GM06990 (cell line): ENCODE measurements at regions not wholly inside any gene's neighbourhood (a gene's known extent, or its start where the extent isn't known, plus 50 kb on each side); places are given as distances from the start of the nearest gene placed in this dataset.

Source experiments
- DNase-seq: peaks from one replicate; pipeline ENCODE4 v3.0.0-alpha.2; 2011; ENCODE audit not compliant: insufficient read length; ENCODE audit errors: extremely low read depth
- H3K27me3 ChIP-seq: replicated peaks from 2 replicates; pipeline ENCODE4 v1.6.0; 2011; ENCODE audit warnings: low read length; ENCODE audit not compliant: control insufficient read depth, insufficient read depth
- H3K36me3 ChIP-seq: 2 replicates; pipeline ENCODE4 v1.5.1; 2011; ENCODE audit warnings: low read length; ENCODE audit not compliant: control insufficient read depth, insufficient read depth
- H3K4me3 ChIP-seq: replicated peaks from 2 replicates; pipeline ENCODE4 v1.5.1; 2011; ENCODE audit warnings: low read depth, mild to moderate bottlenecking, control low read depth, low read length
- TF ChIP-seq, protein P1 (sequence below): IDR thresholded peaks from 2 replicates; pipeline ENCODE4 v1.5.1; 2011; ENCODE audit warnings: low read length, control low read depth, mild to moderate bottlenecking, inconsistent platforms; ENCODE audit not compliant: insufficient read depth, poor library complexity, severe bottlenecking

DNA sequence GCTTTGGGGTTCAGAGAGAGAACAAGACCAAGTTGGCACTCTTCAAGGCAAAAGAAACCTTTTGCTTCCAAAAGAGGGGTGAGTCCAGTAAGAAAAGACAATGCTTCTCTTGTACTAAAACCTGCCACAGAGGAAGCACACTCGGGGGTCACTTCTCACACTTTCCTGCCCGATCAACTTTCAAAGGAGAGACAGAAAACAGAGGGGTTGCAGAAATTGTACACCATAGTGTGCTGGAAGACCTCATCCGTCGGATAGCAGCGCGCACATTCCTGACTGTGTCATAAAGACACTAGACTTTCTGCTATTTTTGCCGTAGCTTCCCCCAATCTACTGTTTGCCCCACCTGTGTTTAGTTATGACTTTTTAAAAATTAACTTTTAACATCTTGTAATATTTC, 66.9 kb downstream of the OR2K2 start:
- TF ChIP-seq, protein P1, sequence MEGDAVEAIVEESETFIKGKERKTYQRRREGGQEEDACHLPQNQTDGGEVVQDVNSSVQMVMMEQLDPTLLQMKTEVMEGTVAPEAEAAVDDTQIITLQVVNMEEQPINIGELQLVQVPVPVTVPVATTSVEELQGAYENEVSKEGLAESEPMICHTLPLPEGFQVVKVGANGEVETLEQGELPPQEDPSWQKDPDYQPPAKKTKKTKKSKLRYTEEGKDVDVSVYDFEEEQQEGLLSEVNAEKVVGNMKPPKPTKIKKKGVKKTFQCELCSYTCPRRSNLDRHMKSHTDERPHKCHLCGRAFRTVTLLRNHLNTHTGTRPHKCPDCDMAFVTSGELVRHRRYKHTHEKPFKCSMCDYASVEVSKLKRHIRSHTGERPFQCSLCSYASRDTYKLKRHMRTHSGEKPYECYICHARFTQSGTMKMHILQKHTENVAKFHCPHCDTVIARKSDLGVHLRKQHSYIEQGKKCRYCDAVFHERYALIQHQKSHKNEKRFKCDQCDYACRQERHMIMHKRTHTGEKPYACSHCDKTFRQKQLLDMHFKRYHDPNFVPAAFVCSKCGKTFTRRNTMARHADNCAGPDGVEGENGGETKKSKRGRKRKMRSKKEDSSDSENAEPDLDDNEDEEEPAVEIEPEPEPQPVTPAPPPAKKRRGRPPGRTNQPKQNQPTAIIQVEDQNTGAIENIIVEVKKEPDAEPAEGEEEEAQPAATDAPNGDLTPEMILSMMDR: no peak
- DNase-seq: no peak
- no peaks in the 10 kb centered on the region for H3K27me3 ChIP-seq
- H3K4me3 ChIP-seq: no peak overlapping the region
- H3K36me3 ChIP-seq: no peaks in the 10 kb centered on the region

DNA sequence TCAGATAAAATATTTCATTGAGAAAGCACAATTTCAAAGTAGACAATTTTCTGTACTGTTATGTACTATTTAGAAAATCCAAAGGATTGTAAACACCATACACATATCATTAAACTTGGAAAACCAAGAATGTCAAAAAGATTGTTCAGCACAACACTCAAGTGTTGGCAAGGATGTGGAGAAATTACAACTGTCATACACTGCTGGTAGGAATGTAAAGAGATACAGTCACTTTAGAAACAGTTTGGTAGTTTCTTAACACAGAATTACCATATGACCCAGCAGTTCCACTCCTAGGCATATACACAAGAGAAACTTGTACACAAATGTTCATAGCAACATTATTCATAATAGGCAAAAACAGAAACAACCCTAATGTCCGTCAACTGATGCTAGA, 71.2 kb downstream of the OR2K2 start:
- H3K27me3 ChIP-seq: no peaks in the 10 kb centered on the region
- TF ChIP-seq, protein P1: no peak
- H3K4me3 ChIP-seq: no peak overlapping the region
- no peaks in the 10 kb centered on the region for H3K36me3 ChIP-seq
- DNase-seq: no peak

- Histone ChIP-seq H3K36me3 (no peaks in the 10 kb centered on the region), H3K27me3 (no peaks in the 10 kb centered on the region), H3K4me3 (no peak overlapping the region)
- no peak for DNase-seq
- TF ChIP-seq, protein P1: no peak
Measured at GRCh38 chr9:111258209-111258874, 71.7 kb downstream of the OR2K2 start.

GRCh38 chr9:111253742-111254437, 76.1 kb downstream of the OR2K2 start:
- Histone ChIP-seq H3K4me3 (no peak overlapping the region), H3K27me3 (no peaks in the 10 kb centered on the region), H3K36me3 (no peaks in the 10 kb centered on the region)
- TF ChIP-seq, protein P1: no peak
- DNase-seq: no peak

DNA sequence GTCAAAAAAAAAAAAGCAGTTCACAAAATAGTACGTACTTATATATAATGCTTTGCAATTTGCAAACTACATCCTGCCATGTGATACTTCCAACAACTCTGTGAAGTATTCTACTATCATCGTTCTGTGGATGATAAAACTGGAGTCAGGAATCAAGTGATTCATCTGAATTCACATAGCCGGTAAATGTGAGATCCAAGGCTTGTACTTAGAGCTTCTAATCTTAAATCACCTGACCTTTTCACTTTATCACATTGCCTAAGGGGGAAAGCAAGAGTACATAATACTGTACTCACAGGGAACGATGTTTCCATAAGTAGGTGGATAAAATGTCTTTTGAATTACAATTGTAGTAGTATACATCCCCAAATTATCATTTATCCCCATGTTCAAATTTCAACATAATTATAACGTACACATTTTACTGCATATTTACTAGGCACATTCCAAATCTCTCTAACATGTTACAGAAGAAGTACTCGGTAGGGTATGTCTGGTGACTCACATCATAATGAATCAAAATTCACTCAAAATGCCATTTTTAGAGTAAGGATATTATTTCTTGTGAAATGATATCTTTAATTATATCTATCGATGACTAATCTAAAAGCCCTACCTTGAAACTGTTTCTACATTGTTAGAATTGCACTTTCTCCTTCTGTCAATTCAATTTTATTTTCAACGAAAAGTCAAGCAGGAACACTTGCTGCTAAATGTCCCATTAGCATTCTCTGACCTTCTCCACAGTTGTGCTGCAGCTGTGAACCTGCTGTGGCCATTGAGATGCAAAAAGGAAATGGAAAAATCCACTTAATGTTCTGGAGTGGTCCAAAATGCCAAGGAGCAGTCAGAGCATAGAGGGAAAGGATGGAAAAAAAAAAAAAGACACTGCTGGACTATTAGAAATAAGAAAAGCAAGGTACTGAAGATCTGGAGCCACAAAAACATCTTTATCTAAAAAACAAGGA, 78.9 kb downstream of the OR2K2 start:
- DNase-seq: no peak
- no peaks in the 10 kb centered on the region for H3K27me3 ChIP-seq
- TF ChIP-seq, protein P1: no peak
- no peak overlapping the region for H3K4me3 ChIP-seq
- no peaks in the 10 kb centered on the region for H3K36me3 ChIP-seq
